NB4 (cell line): ENCODE measurements at regions not wholly inside any gene's neighbourhood (a gene's known extent, or its start where the extent isn't known, plus 50 kb on each side); places are given as distances from the start of the nearest gene placed in this dataset.

Experiments
- DNase-seq: peaks from one replicate; pipeline ENCODE4 v3.0.0; 2010; ENCODE audit warnings: low read depth
- H3K4me3 ChIP-seq: one replicate; pipeline ENCODE4 v1.5.1; 2011; ENCODE audit warnings: mild to moderate bottlenecking, low read depth, low read length, moderate library complexity
- CTCF ChIP-seq: IDR thresholded peaks from one replicate; pipeline ENCODE4 v1.5.1; 2012; ENCODE audit warnings: low read depth, low read length
- MAX ChIP-seq: IDR thresholded peaks from 2 replicates; pipeline ENCODE4 v1.6.1; 2011; ENCODE audit warnings: low read depth, low read length
- MYC ChIP-seq: IDR thresholded peaks from 2 replicates; pipeline ENCODE4 v1.6.1; 2011; ENCODE audit warnings: low read depth, low read length
- POLR2A ChIP-seq: IDR thresholded peaks from 2 replicates; pipeline ENCODE4 v1.6.1; 2011; ENCODE audit warnings: mild to moderate bottlenecking; ENCODE audit not compliant: insufficient read length; ENCODE audit errors: extremely low read depth

DNA sequence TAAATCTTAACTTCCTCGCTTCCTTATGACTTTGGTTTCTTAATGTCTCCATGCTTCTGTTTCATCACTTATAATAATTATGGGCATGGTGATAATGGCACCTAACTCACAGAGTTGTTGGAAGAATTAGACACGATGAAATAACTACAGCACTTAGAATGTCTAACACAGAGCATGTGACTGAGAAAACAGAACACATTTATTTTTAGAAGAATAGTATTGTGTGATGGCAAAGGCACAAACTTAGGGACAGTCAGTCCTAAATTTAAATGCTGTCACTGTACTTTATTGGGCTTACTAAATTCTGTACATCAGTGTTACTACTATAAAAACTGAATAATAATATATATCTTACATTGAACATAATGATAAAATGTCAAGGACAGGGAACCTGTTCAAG lies 391.1 kb upstream of the JAG1 start:
- TF ChIP-seq MAX (no peak), CTCF (no peak), POLR2A (no peak), MYC (no peak)
- H3K4me3 ChIP-seq, result no peak overlapping the region
- DNase-seq, result no peak

- TF ChIP-seq POLR2A, result no peak
- no peak for TF ChIP-seq CTCF
- TF ChIP-seq MAX, result no peak
- H3K4me3 ChIP-seq, result no peak overlapping the region
- no peak for DNase-seq
These were observed 393.6 kb upstream of the JAG1 start for GRCh38 chr20:11067359-11067758.

- TF ChIP-seq MAX (no peak), MYC (no peak), CTCF (no peak), POLR2A (no peak)
- no peak for DNase-seq
- H3K4me3 ChIP-seq, result no peak overlapping the region
These were observed 399.2 kb upstream of the JAG1 start for GRCh38 chr20:11072982-11073381.

GRCh38 chr20:11076434-11077105 lies 402.8 kb upstream of the JAG1 start:
- TF ChIP-seq CTCF (no peak), MAX (no peak), POLR2A (no peak), MYC (no peak)
- DNase-seq, result no peak
- no peak overlapping the region for H3K4me3 ChIP-seq

DNA sequence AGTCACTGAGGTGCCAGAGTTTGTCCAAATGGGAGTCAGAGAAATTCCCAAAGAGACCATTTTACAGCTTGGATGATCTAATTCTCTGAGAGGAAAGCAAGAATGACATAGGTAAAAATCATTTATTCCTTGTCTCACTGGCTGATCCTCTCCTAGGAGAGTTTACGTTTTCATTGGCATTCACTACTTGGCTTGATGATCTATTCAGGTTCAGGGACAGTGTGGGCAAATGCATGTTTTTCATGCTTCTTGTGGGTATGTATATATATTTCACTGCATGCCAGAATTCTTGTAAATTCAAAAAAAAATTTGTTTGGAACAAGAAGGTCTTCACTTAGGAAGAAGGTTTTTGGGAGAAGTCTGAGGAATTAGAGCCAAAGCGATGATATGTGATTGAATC lies 403.4 kb upstream of the JAG1 start:
- no peak overlapping the region for H3K4me3 ChIP-seq
- no peak for DNase-seq
- TF ChIP-seq MAX (no peak), MYC (no peak), POLR2A (no peak), CTCF (no peak)
